ENCODE measurements at regions not wholly inside any gene's neighbourhood (a gene's known extent, or its start where the extent isn't known, plus 50 kb on each side); places are given as distances from the start of the nearest gene placed in this dataset.

DNA sequence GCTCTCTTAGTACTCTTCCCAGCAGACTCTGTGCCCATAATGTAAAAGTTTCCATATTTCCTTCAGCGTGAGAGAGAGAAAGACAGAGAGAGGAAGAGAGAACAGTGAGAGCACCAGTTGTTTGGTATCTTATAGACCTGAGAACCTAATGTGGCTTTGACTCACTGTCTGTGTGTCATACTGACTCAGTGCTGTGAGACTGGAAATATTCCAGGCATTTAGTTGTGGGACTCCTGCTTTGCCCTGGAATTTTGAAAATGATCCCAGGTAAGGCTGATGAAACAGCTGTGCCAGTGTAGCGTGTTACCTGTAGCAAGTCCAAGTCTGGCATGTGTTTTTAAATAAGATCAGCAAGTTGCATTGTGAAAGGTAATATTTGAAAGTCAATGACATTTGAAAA lies 87.9 kb upstream of the KCNH7 start:
- peaks cover 27% of the 10 kb centered on the region; the same call in 2 of the 3 replicates for H3K4me1 ChIP-seq
- 6% methylated on average over 2 of the region's 2 CpGs for WGBS (ENCODE audit: missing lambda C conversion rate)
- no peaks in the 10 kb centered on the region for H3K9me3 ChIP-seq
- DNase-seq (ENCODE audit: low read depth in 1 of 2, low spot score in 1 of 2) (peak; percentile 3 to 42), FAIRE-seq (no peak), ATAC-seq (peak; percentile 87 to 88)
- H3K27ac ChIP-seq: peak overlapping the region; percentile 44 to 52; a peak in 3 of 6 replicates
- ChIA-PET POLR2A (no interaction called here), CTCF (no interaction called here)
- H3K4me3 ChIP-seq: no peak overlapping the region
- TF ChIP-seq POLR2AphosphoS2 (conservative IDR thresholded peaks at IDR 0.05; ENCODE audit: low read length) (no peak), CBX2 (IDR thresholded peaks at IDR 0.05; ENCODE audit: borderline replicate concordance, low read depth) (no peak), TFCP2L1 (CRISPR knock-in tag; IDR thresholded peaks at IDR 0.05) (no peak), KDM1A (IDR thresholded peaks at IDR 0.05; ENCODE audit: low read depth) (no peak), JUNB (IDR thresholded peaks at IDR 0.05) (peak; percentile 75), MAFK (IDR thresholded peaks at IDR 0.05; ENCODE audit: partially characterized antibody) (no peak), RNF2 (IDR thresholded peaks at IDR 0.05; ENCODE audit: borderline replicate concordance, low read depth) (no peak), ATOH8 (CRISPR knock-in tag; IDR thresholded peaks at IDR 0.05; ENCODE audit: low read depth) (no peak), MAZ (IDR thresholded peaks at IDR 0.05; ENCODE audit: borderline replicate concordance, low read depth, low read length) (no peak), MYC (IDR thresholded peaks at IDR 0.05; ENCODE audit: borderline replicate concordance, low read length) (no peak), HOXB13 (CRISPR knock-in tag; IDR thresholded peaks at IDR 0.05; ENCODE audit: low read depth) (no peak), NFE2L2 (conservative IDR thresholded peaks at IDR 0.05; ENCODE audit: low read length) (no peak), PBX3 (IDR thresholded peaks at IDR 0.05) (no peak), EP300 (IDR thresholded peaks at IDR 0.05) (peak; percentile 34 to 38; a peak in 1 of 5 replicates), CEBPB (IDR thresholded peaks at IDR 0.05) (0 out of 4 replicates have a peak, but pooled peaks of 1 of the 2 experiments have one; percentile 12), SMC3 (IDR thresholded peaks at IDR 0.05) (no peak), HEYL (CRISPR knock-in tag; IDR thresholded peaks at IDR 0.05) (no peak), FOSL2 (IDR thresholded peaks at IDR 0.05) (peak; percentile 75), FOSL2 (CRISPR knock-in tag; IDR thresholded peaks at IDR 0.05) (peak; percentile 68), EHF (CRISPR knock-in tag; IDR thresholded peaks at IDR 0.05) (no peak), NR3C1 (IDR thresholded peaks at IDR 0.05) (no peak), FOXS1 (CRISPR knock-in tag; IDR thresholded peaks at IDR 0.05) (no peak), JUN (IDR thresholded peaks at IDR 0.05) (peak in 1 of 2 experiments; percentile 32; a peak in 1 of 5 replicates), REST (IDR thresholded peaks at IDR 0.05) (no peak)
- H3K4me2 ChIP-seq: peak overlapping the region; percentile 44

- Histone ChIP-seq H3K9me3 (no peaks in the 10 kb centered on the region), H3K4me1 (peaks cover 27% of the 10 kb centered on the region; the same call in 2 of the 3 replicates), H3K4me2 (no peak overlapping the region), H3K27ac (peak overlapping the region; percentile 19 to 29; a peak in 2 of 6 replicates), H3K4me3 (no peak overlapping the region)
- FAIRE-seq (no peak), ATAC-seq (no peak), DNase-seq (ENCODE audit: low read depth in 1 of 2, low spot score in 1 of 2) (no peak)
- POLR2A ChIA-PET: no interaction called here
- no peak for TF ChIP-seq REST (IDR thresholded peaks at IDR 0.05)
- no peak for TF ChIP-seq SMC3 (IDR thresholded peaks at IDR 0.05)
- TF ChIP-seq, protein P1, sequence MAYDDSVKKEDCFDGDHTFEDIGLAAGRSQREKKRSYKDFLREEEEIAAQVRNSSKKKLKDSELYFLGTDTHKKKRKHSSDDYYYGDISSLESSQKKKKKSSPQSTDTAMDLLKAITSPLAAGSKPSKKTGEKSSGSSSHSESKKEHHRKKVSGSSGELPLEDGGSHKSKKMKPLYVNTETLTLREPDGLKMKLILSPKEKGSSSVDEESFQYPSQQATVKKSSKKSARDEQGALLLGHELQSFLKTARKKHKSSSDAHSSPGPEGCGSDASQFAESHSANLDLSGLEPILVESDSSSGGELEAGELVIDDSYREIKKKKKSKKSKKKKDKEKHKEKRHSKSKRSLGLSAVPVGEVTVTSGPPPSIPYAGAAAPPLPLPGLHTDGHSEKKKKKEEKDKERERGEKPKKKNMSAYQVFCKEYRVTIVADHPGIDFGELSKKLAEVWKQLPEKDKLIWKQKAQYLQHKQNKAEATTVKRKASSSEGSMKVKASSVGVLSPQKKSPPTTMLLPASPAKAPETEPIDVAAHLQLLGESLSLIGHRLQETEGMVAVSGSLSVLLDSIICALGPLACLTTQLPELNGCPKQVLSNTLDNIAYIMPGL (CRISPR knock-in tag; IDR thresholded peaks at IDR 0.05; ENCODE audit: borderline replicate concordance): no peak
- TF ChIP-seq POLR2A (IDR thresholded peaks at IDR 0.05; ENCODE audit: low read length): no peak
- TF ChIP-seq CTCF (IDR thresholded peaks at IDR 0.05): no peak
- CTCF ChIA-PET: no interaction called here
Measured at GRCh38 chr2:162925595-162925994, 87.0 kb upstream of the KCNH7 start.

All from A549 (cell line).